ENCODE measurements at regions not wholly inside any gene's neighbourhood (a gene's known extent, or its start where the extent isn't known, plus 50 kb on each side); places are given as distances from the start of the nearest gene placed in this dataset.
"Not testable (repeated sequence)": the region's sequence is repeated elsewhere in the genome, so short reads cannot be mapped to it uniquely, and the experiment has no call there.

- no peak for DNase-seq (ENCODE audit: extremely low read depth in 1 of 11, low read depth in 9 of 11, low spot score in 4 of 11)
These were observed 269.9 kb upstream of the DIO3 start for GRCh38 chr14:101291390-101291789.

GRCh38 chr14:101292448-101292847 is 268.8 kb upstream of the DIO3 start:
- DNase-seq (ENCODE audit: extremely low read depth in 1 of 11, low read depth in 9 of 11, low spot score in 4 of 11) = no peak

GRCh38 chr14:101293605-101294004 is 267.7 kb upstream of the DIO3 start:
- no peak for DNase-seq (ENCODE audit: extremely low read depth in 1 of 11, low read depth in 9 of 11, low spot score in 4 of 11)

- DNase-seq (ENCODE audit: extremely low read depth in 1 of 11, low read depth in 9 of 11, low spot score in 4 of 11) = no peak
These were observed 267.2 kb upstream of the DIO3 start for GRCh38 chr14:101294136-101294535.

GRCh38 chr14:101299781-101300180 is 261.5 kb upstream of the DIO3 start:
- DNase-seq (ENCODE audit: extremely low read depth in 1 of 11, low read depth in 9 of 11, low spot score in 4 of 11) = not testable (repeated sequence)

- no peak for DNase-seq (ENCODE audit: extremely low read depth in 1 of 11, low read depth in 9 of 11, low spot score in 4 of 11)
These were observed 260.3 kb upstream of the DIO3 start for GRCh38 chr14:101301011-101301410.

- not testable (repeated sequence) for DNase-seq (ENCODE audit: extremely low read depth in 1 of 11, low read depth in 9 of 11, low spot score in 4 of 11)
These were observed 254.1 kb upstream of the DIO3 start for GRCh38 chr14:101307162-101307561.

- DNase-seq (ENCODE audit: extremely low read depth in 1 of 11, low read depth in 9 of 11, low spot score in 4 of 11) = not testable (repeated sequence)
These were observed 250.1 kb upstream of the DIO3 start for GRCh38 chr14:101311186-101311585.

GRCh38 chr14:101313268-101313667 is 248.0 kb upstream of the DIO3 start:
- no peak for DNase-seq (ENCODE audit: extremely low read depth in 1 of 11, low read depth in 9 of 11, low spot score in 4 of 11)

- no peak for DNase-seq (ENCODE audit: extremely low read depth in 1 of 11, low read depth in 9 of 11, low spot score in 4 of 11)
These were observed 245.4 kb upstream of the DIO3 start for GRCh38 chr14:101315802-101316296.

GRCh38 chr14:101318271-101318670 is 243.0 kb upstream of the DIO3 start:
- no peak for DNase-seq (ENCODE audit: extremely low read depth in 1 of 11, low read depth in 9 of 11, low spot score in 4 of 11)

GRCh38 chr14:101320396-101320795 is 240.9 kb upstream of the DIO3 start:
- DNase-seq (ENCODE audit: extremely low read depth in 1 of 11, low read depth in 9 of 11, low spot score in 4 of 11) = no peak

GRCh38 chr14:101322223-101322622 is 239.1 kb upstream of the DIO3 start:
- DNase-seq (ENCODE audit: extremely low read depth in 1 of 11, low read depth in 9 of 11, low spot score in 4 of 11) = no peak

GRCh38 chr14:101323111-101323510 is 238.2 kb upstream of the DIO3 start:
- DNase-seq (ENCODE audit: extremely low read depth in 1 of 11, low read depth in 9 of 11, low spot score in 4 of 11) = no peak

GRCh38 chr14:101323614-101324235 is 237.6 kb upstream of the DIO3 start:
- DNase-seq (ENCODE audit: extremely low read depth in 1 of 11, low read depth in 9 of 11, low spot score in 4 of 11) = not testable (repeated sequence)

GRCh38 chr14:101325319-101325718 is 236.0 kb upstream of the DIO3 start:
- DNase-seq (ENCODE audit: extremely low read depth in 1 of 11, low read depth in 9 of 11, low spot score in 4 of 11) = no peak

GRCh38 chr14:101328412-101329028 is 232.8 kb upstream of the DIO3 start:
- no peak for DNase-seq (ENCODE audit: extremely low read depth in 1 of 11, low read depth in 9 of 11, low spot score in 4 of 11)

GRCh38 chr14:101330416-101331140 is 230.7 kb upstream of the DIO3 start:
- no peak for DNase-seq (ENCODE audit: extremely low read depth in 1 of 11, low read depth in 9 of 11, low spot score in 4 of 11)

GRCh38 chr14:101331141-101331525 is 230.2 kb upstream of the DIO3 start:
- DNase-seq (ENCODE audit: extremely low read depth in 1 of 11, low read depth in 9 of 11, low spot score in 4 of 11) = no peak

- no peak for DNase-seq (ENCODE audit: extremely low read depth in 1 of 11, low read depth in 9 of 11, low spot score in 4 of 11)
These were observed 229.6 kb upstream of the DIO3 start for GRCh38 chr14:101331661-101332169.

All from renal cortex interstitium (tissue), 11 donors.